Activated CD4-positive, alpha-beta memory T cell treated with anti-CD3 and anti-CD28 coated beads, Interleukin-2, amount 10 ng/mL, durations not matched to agents 7 days and 5 days (primary cell): ENCODE measurements at regions not wholly inside any gene's neighbourhood (a gene's known extent, or its start where the extent isn't known, plus 50 kb on each side); places are given as distances from the start of the nearest gene placed in this dataset.
"Not testable (repeated sequence)": the region's sequence is repeated elsewhere in the genome, so short reads cannot be mapped to it uniquely, and the experiment has no call there.

Source experiments
- CTCF ChIA-PET: fragments of 350-600 bp; sonication (Branson Sonifier 250); formaldehyde crosslinking; loops from one replicate; lab custom pipeline; 2021; ENCODE audit warnings: antibody characterized with exemption, inconsistent platforms; lab: Charles Lee
- POLR2A ChIA-PET: fragments of 350-600 bp; sonication (Branson Sonifier 250); formaldehyde crosslinking; loops from one replicate; lab custom pipeline; 2021; ENCODE audit warnings: antibody characterized with exemption; lab: Charles Lee
- DNase-seq: peaks from one replicate; pipeline ENCODE4 v3.0.0-alpha.2; 2020
- H3K27ac Mint-ChIP-seq: one replicate; pipeline ENCODE4 v1.8.0; 2021; ENCODE audit warnings: mild to moderate bottlenecking, mixed read lengths
- H3K27me3 Mint-ChIP-seq: one replicate; pipeline ENCODE4 v1.8.0; 2021; ENCODE audit warnings: mixed read lengths
- H3K36me3 Mint-ChIP-seq: one replicate; pipeline ENCODE4 v1.8.0; 2021; ENCODE audit warnings: low read depth, mixed read lengths
- H3K4me1 Mint-ChIP-seq: one replicate; pipeline ENCODE4 v1.8.0; 2021; ENCODE audit warnings: mixed read lengths
- H3K4me3 Mint-ChIP-seq: one replicate; pipeline ENCODE4 v1.8.0; 2021; ENCODE audit warnings: mild to moderate bottlenecking, mixed read lengths
- H3K9me3 Mint-ChIP-seq: one replicate; pipeline ENCODE4 v1.8.0; 2021; ENCODE audit warnings: mixed read lengths

DNA sequence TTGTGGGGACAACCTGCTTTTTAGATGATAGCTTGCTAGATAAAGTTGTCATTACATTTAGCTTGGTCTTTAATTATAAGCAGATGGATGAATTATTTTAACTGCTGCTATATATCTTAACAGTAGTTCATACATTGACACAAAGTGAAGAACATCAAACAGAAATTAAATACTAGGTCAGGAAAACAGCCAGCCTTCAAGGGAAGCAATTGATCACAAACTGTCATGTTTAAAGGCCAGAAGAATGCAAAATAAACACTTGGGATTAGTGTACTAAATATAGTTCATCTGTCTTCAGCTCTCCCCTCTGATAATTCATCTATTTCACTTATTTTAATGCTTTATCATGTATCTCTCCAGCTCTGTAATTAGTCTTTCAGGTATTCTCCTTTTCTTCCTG lies 225.1 kb upstream of the FERMT1 start:
- H3K4me3 Mint-ChIP-seq: no peak overlapping the region
- H3K36me3 Mint-ChIP-seq: no peaks in the 10 kb centered on the region
- H3K27me3 Mint-ChIP-seq: no peaks in the 10 kb centered on the region
- no peak for DNase-seq
- ChIA-PET CTCF (no interaction called here), POLR2A (no interaction called here)
- no peak overlapping the region for H3K27ac Mint-ChIP-seq
- no peaks in the 10 kb centered on the region for H3K4me1 Mint-ChIP-seq
- peaks cover 3% of the 10 kb centered on the region for H3K9me3 Mint-ChIP-seq

DNA sequence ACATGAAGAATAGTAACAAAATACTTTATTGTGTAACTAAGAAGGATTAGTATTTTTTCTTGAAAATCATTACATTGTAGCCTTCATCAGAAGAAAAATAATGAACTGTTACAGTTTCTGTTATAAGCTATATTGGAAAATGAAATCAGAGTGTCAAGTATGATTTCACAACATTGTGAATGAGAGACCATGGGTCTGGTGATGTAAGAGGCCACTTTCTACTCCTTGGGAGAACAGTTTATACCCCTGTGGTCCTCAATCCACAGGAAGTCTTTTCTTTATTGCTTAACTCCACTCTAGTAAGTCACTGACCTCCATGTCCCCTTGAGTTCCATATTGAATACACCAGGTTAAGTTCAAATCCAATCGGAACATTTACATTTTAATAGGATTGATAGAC lies 218.7 kb upstream of the FERMT1 start:
- ChIA-PET CTCF (no interaction called here), POLR2A (no interaction called here)
- Mint-ChIP-seq H3K9me3 (peaks cover 3% of the 10 kb centered on the region), H3K27me3 (no peaks in the 10 kb centered on the region), H3K27ac (no peak overlapping the region), H3K4me1 (no peaks in the 10 kb centered on the region), H3K4me3 (no peak overlapping the region), H3K36me3 (no peaks in the 10 kb centered on the region)
- no peak for DNase-seq

DNA sequence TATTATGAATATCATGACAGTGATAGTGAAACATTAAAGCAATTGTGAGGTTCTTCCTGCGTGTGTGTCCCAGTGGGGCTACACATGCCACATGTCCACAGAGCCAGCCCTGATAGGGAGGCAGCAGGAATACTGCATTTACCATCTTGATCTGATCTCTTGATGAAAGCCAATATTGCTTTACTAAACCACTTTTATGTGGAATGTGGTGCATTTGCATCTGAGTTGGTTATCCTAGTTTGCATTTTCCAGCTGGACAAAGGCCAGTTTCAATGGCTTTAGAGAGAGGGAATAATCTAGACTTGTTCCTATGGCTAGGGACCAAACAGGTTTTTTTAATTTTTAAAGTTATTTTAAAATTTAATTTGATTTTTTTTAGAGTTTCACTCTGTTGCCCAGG lies 216.3 kb upstream of the FERMT1 start:
- Mint-ChIP-seq H3K27ac (no peak overlapping the region), H3K9me3 (no peaks in the 10 kb centered on the region), H3K4me3 (no peak overlapping the region), H3K27me3 (no peaks in the 10 kb centered on the region), H3K36me3 (no peaks in the 10 kb centered on the region), H3K4me1 (no peaks in the 10 kb centered on the region)
- POLR2A ChIA-PET: no interaction called here
- CTCF ChIA-PET: no interaction called here
- DNase-seq: no peak

DNA sequence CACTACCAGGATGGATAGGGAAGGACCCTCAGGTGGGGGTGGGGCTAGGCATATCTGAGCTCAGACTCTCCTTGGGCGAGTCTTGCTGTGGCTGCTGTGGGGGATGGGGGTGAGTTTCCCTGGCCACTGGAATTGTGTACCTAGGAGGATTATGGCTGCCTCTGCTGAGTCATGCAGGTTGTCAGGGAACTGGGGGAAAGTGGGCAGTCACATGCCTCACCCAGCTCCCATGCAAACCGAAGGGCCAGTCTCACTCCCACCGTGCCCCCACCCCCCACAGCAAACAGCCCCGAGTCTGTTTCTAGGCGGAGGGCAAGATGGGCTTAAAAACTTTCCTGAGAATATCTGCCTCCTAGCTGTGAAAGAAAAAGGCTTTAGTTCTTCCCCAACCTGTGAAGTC lies 210.3 kb upstream of the FERMT1 start:
- H3K9me3 Mint-ChIP-seq: peaks cover 11% of the 10 kb centered on the region
- no peak overlapping the region for H3K27ac Mint-ChIP-seq
- POLR2A ChIA-PET: no interaction called here
- H3K36me3 Mint-ChIP-seq: no peaks in the 10 kb centered on the region
- H3K27me3 Mint-ChIP-seq: no peaks in the 10 kb centered on the region
- CTCF ChIA-PET: no interaction called here
- no peak overlapping the region for H3K4me3 Mint-ChIP-seq
- DNase-seq: no peak
- H3K4me1 Mint-ChIP-seq: no peaks in the 10 kb centered on the region

DNA sequence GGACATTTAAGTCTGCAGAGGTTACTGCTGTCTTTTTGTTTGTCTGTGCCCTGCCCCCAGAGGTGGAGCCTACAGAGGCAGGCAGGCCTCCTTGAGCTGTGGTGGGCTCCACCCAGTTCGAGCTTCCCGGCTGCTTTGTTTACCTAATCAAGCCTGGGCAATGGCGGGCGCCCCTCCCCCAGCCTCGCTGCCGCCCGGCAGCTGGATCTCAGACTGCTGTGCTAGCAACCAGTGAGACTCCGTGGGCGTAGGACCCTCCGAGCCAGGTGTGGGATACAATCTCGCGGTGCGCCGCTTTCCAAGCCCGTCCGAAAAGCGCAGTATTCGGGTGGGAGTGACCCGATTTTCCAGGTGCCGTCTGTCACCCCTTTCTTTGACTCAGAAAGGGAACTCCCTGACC lies 198.4 kb upstream of the FERMT1 start:
- H3K4me3 Mint-ChIP-seq, POLR2A ChIA-PET, H3K36me3 Mint-ChIP-seq, H3K4me1 Mint-ChIP-seq, H3K9me3 Mint-ChIP-seq, DNase-seq, H3K27ac Mint-ChIP-seq, CTCF ChIA-PET, H3K27me3 Mint-ChIP-seq: not testable (repeated sequence)

DNA sequence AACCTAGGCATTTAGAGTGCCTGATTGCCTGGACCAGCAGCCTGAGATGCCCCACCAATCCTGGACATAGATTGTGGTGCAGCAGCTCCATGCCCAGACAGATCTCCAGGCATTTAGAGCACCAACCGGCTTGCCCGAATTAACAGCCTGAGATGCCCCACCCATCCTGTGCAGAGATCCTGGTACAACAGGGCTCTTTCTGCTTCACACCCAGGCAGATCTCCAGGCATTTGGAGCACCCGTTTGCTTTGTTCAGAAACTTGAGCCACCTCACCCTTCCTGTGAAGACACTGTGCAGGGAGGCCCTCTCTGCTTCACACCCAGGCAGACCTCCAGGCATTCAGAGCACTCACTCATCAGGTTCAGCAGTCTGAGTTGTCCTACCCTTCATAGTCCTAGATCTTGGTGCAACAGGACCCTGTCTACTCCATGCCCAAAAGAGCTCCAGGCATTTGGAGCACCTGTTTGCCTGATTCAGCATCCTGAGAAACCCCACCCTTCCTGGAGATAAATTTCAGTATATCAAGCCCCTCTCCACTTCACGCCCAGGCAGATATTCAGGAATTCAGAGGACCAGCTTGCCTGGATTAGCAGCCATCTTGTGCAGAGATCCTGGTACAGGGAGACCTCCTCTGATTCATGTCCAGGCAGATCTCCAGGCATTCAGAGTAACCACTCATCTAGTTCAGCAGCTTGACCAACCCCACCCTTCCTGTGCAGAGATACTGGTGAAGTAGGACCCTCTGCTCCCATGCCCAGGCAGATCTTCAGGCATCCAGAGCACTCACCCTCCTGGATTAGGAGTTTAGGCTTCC lies 189.2 kb upstream of the FERMT1 start:
- ChIA-PET CTCF (no interaction called here), POLR2A (no interaction called here)
- Mint-ChIP-seq H3K36me3 (no peaks in the 10 kb centered on the region), H3K9me3 (peaks cover 14% of the 10 kb centered on the region), H3K4me3 (no peak overlapping the region), H3K27ac (no peak overlapping the region), H3K27me3 (no peaks in the 10 kb centered on the region), H3K4me1 (no peaks in the 10 kb centered on the region)
- no peak for DNase-seq

DNA sequence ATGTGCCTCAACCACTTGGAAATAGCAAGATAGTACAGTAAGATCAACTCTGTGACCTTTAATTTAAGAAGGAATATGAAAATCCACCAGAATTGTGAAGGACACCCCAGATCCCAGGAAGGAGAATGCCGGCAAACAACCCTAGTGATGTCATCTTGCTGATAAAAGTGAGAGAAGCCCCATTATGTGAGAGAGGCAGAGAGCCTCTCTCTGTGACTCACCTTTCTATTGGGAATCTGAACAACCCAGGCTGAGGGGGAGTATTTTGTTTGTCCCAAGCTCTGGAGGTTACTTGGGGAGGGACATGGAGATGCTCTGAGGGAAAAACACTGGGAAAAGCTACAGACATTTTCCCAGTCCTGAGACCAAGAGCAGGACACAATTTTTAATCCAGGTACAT lies 188.3 kb upstream of the FERMT1 start:
- Mint-ChIP-seq H3K27ac (no peak overlapping the region), H3K36me3 (no peaks in the 10 kb centered on the region), H3K4me1 (no peaks in the 10 kb centered on the region), H3K9me3 (peaks cover 14% of the 10 kb centered on the region), H3K4me3 (no peak overlapping the region), H3K27me3 (no peaks in the 10 kb centered on the region)
- ChIA-PET CTCF (no interaction called here), POLR2A (no interaction called here)
- no peak for DNase-seq

DNA sequence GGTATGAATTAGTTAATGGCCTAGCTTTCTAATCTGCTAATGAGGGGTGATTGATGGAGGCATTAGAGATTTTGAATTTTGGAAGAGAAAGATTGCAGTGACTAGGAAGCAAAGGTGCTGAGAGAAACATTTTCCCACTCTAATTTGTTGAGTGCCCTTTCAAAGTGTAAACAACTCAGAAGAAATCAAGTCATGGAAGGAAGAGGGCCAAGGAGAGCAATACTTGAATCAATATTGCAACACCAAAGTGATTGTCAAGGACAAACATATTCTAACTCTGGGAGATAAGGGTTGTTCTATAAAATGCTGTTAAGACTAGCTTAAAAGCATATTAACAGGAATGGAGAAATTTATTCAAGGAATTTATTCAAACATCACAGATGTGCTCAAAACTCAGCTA lies 182.7 kb upstream of the FERMT1 start:
- ChIA-PET CTCF (no interaction called here), POLR2A (no interaction called here)
- H3K27ac Mint-ChIP-seq: no peak overlapping the region
- H3K4me1 Mint-ChIP-seq: no peaks in the 10 kb centered on the region
- no peak for DNase-seq
- H3K27me3 Mint-ChIP-seq: no peaks in the 10 kb centered on the region
- no peaks in the 10 kb centered on the region for H3K36me3 Mint-ChIP-seq
- H3K9me3 Mint-ChIP-seq: peaks cover 9% of the 10 kb centered on the region
- H3K4me3 Mint-ChIP-seq: no peak overlapping the region

DNA sequence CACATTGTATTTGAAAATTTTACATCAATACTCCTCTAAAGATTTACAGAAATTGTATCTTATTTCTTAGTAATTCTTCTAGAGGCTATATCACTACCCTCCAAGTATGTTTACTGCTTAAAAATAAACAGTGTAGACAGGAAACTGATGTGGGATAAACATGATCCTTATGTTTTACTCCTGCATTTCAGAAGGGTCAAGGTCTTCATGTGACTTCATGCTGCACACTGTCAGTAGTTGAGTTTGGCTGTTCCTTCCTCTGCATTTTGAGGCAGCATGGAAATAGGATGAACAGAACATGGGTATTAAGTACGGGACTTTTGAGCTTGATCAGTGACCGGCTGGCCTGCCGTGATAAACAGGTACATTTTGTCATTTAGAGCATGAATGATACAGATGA lies 179.2 kb upstream of the FERMT1 start:
- Mint-ChIP-seq H3K36me3 (no peaks in the 10 kb centered on the region), H3K27me3 (no peaks in the 10 kb centered on the region), H3K4me1 (no peaks in the 10 kb centered on the region), H3K4me3 (no peak overlapping the region), H3K27ac (no peak overlapping the region), H3K9me3 (peaks cover 10% of the 10 kb centered on the region)
- DNase-seq: no peak
- ChIA-PET CTCF (no interaction called here), POLR2A (no interaction called here)

DNA sequence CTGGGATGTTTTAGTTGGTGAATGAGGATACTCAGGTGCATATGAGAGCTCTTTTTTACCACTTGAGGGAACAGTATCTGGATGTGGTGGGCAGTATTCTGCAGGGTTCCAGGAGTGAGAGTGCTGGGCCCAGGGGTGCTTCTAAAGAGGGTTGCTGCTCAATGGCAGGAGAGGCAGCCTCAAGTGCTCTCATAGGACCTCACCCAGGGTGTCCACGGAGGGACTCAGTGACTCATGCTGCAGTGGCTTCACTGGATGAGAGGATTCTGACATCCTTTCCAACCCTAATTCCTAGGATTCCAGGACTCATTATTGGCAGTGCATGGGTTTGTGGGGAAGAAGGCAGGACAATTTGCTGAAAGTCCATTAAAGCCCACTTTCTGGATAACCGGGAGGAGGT lies 176.6 kb upstream of the FERMT1 start:
- H3K27ac Mint-ChIP-seq: no peak overlapping the region
- no peaks in the 10 kb centered on the region for H3K27me3 Mint-ChIP-seq
- H3K4me3 Mint-ChIP-seq: no peak overlapping the region
- DNase-seq: no peak
- ChIA-PET CTCF (no interaction called here), POLR2A (no interaction called here)
- peaks cover 10% of the 10 kb centered on the region for H3K9me3 Mint-ChIP-seq
- H3K36me3 Mint-ChIP-seq: no peaks in the 10 kb centered on the region
- H3K4me1 Mint-ChIP-seq: no peaks in the 10 kb centered on the region

DNA sequence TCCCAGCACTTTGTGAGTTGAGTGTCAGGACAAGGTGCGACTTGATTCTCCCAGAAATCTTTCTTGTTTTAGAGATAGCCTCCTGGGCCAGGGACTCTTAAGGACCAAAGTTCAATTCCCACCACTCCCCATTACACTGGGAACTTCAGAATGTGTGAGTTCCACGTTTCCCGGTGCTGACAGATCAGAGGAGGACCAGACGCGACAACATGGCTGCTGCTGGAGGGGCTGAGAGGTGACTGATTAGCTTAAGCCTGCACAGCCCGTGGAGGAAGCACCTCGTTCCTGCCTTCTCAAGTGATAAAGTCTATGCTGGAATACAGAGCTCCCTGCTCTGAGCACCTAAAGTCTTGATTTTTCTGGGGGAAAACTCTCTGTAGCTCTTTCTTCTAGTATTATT lies 175.2 kb upstream of the FERMT1 start:
- POLR2A ChIA-PET: no interaction called here
- Mint-ChIP-seq H3K4me1 (no peaks in the 10 kb centered on the region), H3K4me3 (no peak overlapping the region), H3K27me3 (no peaks in the 10 kb centered on the region), H3K36me3 (no peaks in the 10 kb centered on the region), H3K9me3 (peaks cover 7% of the 10 kb centered on the region), H3K27ac (no peak overlapping the region)
- DNase-seq: no peak
- CTCF ChIA-PET: no interaction called here

DNA sequence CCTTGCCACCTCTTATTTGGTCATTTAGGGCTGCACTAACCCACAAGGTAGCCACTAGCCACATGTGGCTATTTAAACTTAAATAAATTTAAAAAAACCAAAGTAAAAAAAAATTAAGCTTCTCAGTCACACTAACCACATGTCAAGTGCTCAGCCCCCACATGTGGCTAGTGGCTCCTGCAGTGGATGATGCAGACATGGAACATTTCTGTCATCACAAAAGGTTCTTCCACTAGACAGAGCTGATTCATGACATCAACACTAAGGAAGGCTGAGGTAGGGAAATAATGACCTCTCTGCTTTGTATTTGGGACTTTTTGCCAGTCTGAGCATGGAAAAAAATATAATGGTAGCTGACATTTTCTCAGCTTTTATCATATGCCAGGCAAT lies 173.0 kb upstream of the FERMT1 start:
- H3K4me1 Mint-ChIP-seq: no peaks in the 10 kb centered on the region
- CTCF ChIA-PET: no interaction called here

DNA sequence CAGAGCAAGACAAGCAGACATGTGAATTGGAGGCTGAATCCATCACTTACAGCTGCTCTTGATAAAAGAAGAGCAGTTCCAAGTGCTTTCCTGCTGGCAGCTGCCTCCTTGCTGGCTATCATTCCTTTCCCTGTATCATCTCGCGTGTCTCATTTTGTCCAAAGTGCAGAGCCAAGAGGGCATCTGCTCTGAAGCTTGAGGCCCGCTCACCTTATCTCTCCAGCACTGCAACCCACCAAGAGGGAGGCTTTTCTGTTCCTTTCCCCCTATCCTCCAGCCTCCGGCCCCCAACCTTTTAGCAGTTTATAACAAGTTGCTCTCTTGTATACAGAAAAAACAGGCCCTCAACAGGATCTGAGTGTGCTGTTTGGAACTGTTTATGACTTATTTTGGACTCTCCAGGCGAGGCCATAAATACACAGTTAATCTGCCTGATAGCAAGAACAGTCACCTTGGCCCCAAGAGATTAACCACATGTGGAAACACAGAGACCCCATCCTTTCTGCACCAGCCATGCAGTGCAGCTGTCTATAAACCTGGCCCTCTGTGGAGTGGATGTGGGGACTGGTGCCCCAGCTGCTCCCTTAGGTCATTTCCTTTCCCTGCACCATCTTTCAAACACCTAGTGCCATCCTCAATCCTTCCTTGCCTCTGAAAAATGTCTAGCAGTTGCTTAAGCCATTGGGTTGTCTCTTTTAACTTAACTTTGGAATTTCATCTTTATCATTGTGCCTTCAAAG lies 172.5 kb upstream of the FERMT1 start:
- Mint-ChIP-seq H3K36me3 (no peaks in the 10 kb centered on the region), H3K4me1 (no peaks in the 10 kb centered on the region), H3K9me3 (peaks cover 4% of the 10 kb centered on the region), H3K4me3 (no peak overlapping the region), H3K27ac (no peak overlapping the region), H3K27me3 (no peaks in the 10 kb centered on the region)
- CTCF ChIA-PET: no interaction called here
- no peak for DNase-seq
- POLR2A ChIA-PET: no interaction called here

More for the DNA sequence above, 173.0 kb upstream of the FERMT1 start:
- Mint-ChIP-seq H3K36me3 (no peaks in the 10 kb centered on the region), H3K27ac (no peak overlapping the region), H3K4me3 (no peak overlapping the region), H3K9me3 (peaks cover 2% of the 10 kb centered on the region), H3K27me3 (no peaks in the 10 kb centered on the region)
- no peak for DNase-seq
- POLR2A ChIA-PET: no interaction called here

DNA sequence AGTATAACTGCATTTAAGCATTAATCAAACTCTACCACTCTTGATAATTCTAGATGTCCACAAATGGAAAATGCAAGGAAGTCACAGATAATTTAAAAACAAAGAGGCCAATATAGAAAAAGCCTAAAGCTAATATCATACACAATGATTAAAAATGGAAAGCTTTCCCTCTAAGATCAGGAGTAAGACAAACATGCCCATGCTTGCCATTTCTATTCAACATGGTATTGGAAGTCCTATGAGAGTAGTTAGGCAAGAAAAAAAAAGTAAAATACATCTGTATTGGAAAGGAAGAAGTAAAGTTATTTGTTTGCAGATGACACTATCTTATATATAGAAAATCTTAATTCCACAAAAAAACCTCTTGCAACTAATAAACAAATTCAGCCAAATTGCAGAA lies 164.6 kb upstream of the FERMT1 start:
- POLR2A ChIA-PET: no interaction called here
- no peak for DNase-seq
- H3K27ac Mint-ChIP-seq: no peak overlapping the region
- no peaks in the 10 kb centered on the region for H3K4me1 Mint-ChIP-seq
- no peak overlapping the region for H3K4me3 Mint-ChIP-seq
- no peaks in the 10 kb centered on the region for H3K27me3 Mint-ChIP-seq
- no peaks in the 10 kb centered on the region for H3K36me3 Mint-ChIP-seq
- peaks cover 6% of the 10 kb centered on the region for H3K9me3 Mint-ChIP-seq
- CTCF ChIA-PET: no interaction called here
